ENCODE measurements at regions not wholly inside any gene's neighbourhood (a gene's known extent, or its start where the extent isn't known, plus 50 kb on each side); places are given as distances from the start of the nearest gene placed in this dataset.

GRCh38 chr13:26456650-26457049 lies 100.8 kb upstream of the WASF3 start:
- DNase-seq (ENCODE audit: low spot score): no peak

- no peak for DNase-seq (ENCODE audit: low spot score)
Observed at GRCh38 chr13:26457212-26457611, 100.3 kb upstream of the WASF3 start.

GRCh38 chr13:26458196-26458749 lies 99.2 kb upstream of the WASF3 start:
- no peak for DNase-seq (ENCODE audit: low spot score)

GRCh38 chr13:26459276-26460131 lies 98.0 kb upstream of the WASF3 start:
- no peak for DNase-seq (ENCODE audit: low spot score)

GRCh38 chr13:26460648-26461047 lies 96.8 kb upstream of the WASF3 start:
- DNase-seq (ENCODE audit: low spot score): no peak

- DNase-seq (ENCODE audit: low spot score): no peak
Observed at GRCh38 chr13:26463296-26463695, 94.2 kb upstream of the WASF3 start.

GRCh38 chr13:26463848-26464247 lies 93.6 kb upstream of the WASF3 start:
- no peak for DNase-seq (ENCODE audit: low spot score)

- DNase-seq (ENCODE audit: low spot score): no peak
Observed at GRCh38 chr13:26465514-26465913, 92.0 kb upstream of the WASF3 start.

- no peak for DNase-seq (ENCODE audit: low spot score)
Observed at GRCh38 chr13:26465954-26466353, 91.5 kb upstream of the WASF3 start.

GRCh38 chr13:26468265-26468801 lies 89.2 kb upstream of the WASF3 start:
- no peak for DNase-seq (ENCODE audit: low spot score)

- DNase-seq (ENCODE audit: low spot score): no peak
Observed at GRCh38 chr13:26469602-26470001, 87.9 kb upstream of the WASF3 start.

- DNase-seq (ENCODE audit: low spot score): no peak
Observed at GRCh38 chr13:26471807-26472206, 85.7 kb upstream of the WASF3 start.

GRCh38 chr13:26473571-26474230 lies 83.8 kb upstream of the WASF3 start:
- no peak for DNase-seq (ENCODE audit: low spot score)

GRCh38 chr13:26474286-26474685 lies 83.2 kb upstream of the WASF3 start:
- DNase-seq (ENCODE audit: low spot score): no peak

GRCh38 chr13:26475176-26476110 lies 82.0 kb upstream of the WASF3 start:
- DNase-seq (ENCODE audit: low spot score): no peak

- DNase-seq (ENCODE audit: low spot score): no peak
Observed at GRCh38 chr13:26476111-26476781, 81.2 kb upstream of the WASF3 start.

GRCh38 chr13:26476782-26477142 lies 80.7 kb upstream of the WASF3 start:
- DNase-seq (ENCODE audit: low spot score): no peak

GRCh38 chr13:26477681-26478080 lies 79.8 kb upstream of the WASF3 start:
- no peak for DNase-seq (ENCODE audit: low spot score)

GRCh38 chr13:26480246-26480855 lies 77.1 kb upstream of the WASF3 start:
- no peak for DNase-seq (ENCODE audit: low spot score)

GRCh38 chr13:26482451-26483197 lies 74.9 kb upstream of the WASF3 start:
- peak; percentile 87 for DNase-seq (ENCODE audit: low spot score)

Measured in HuH-7 (cell line).